ENCODE measurements at regions not wholly inside any gene's neighbourhood (a gene's known extent, or its start where the extent isn't known, plus 50 kb on each side); places are given as distances from the start of the nearest gene placed in this dataset.

GRCh38 chr20:6692566-6693173 is 74.8 kb upstream of the BMP2 start:
- Histone ChIP-seq H3K27ac (no peak overlapping the region), H3K4me3 (no peak overlapping the region), H3K36me3 (no peaks in the 10 kb centered on the region), H3K4me1 (peaks cover 5% of the 10 kb centered on the region), H3K9me3 (no peaks in the 10 kb centered on the region), H3K27me3 (no peaks in the 10 kb centered on the region)
- no peak for DNase-seq (ENCODE audit: low spot score in 2 of 2)
- WGBS: 64% methylated on average over 10 of the region's 10 CpGs
- TF ChIP-seq EP300 (IDR thresholded peaks at IDR 0.05): no peak
- TF ChIP-seq POLR2AphosphoS5 (IDR thresholded peaks at IDR 0.05): no peak
- TF ChIP-seq POLR2A (IDR thresholded peaks at IDR 0.05): no peak
- TF ChIP-seq, protein P1, sequence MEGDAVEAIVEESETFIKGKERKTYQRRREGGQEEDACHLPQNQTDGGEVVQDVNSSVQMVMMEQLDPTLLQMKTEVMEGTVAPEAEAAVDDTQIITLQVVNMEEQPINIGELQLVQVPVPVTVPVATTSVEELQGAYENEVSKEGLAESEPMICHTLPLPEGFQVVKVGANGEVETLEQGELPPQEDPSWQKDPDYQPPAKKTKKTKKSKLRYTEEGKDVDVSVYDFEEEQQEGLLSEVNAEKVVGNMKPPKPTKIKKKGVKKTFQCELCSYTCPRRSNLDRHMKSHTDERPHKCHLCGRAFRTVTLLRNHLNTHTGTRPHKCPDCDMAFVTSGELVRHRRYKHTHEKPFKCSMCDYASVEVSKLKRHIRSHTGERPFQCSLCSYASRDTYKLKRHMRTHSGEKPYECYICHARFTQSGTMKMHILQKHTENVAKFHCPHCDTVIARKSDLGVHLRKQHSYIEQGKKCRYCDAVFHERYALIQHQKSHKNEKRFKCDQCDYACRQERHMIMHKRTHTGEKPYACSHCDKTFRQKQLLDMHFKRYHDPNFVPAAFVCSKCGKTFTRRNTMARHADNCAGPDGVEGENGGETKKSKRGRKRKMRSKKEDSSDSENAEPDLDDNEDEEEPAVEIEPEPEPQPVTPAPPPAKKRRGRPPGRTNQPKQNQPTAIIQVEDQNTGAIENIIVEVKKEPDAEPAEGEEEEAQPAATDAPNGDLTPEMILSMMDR (IDR thresholded peaks at IDR 0.05): no peak

GRCh38 chr20:6691516-6691915 is 76.0 kb upstream of the BMP2 start:
- no peak overlapping the region for H3K27ac ChIP-seq
- TF ChIP-seq POLR2AphosphoS5 (IDR thresholded peaks at IDR 0.05) (no peak), POLR2A (IDR thresholded peaks at IDR 0.05) (no peak), EP300 (IDR thresholded peaks at IDR 0.05) (no peak)
- TF ChIP-seq, protein P1 (IDR thresholded peaks at IDR 0.05): no peak
- H3K36me3 ChIP-seq: no peaks in the 10 kb centered on the region
- H3K4me1 ChIP-seq: peaks cover 5% of the 10 kb centered on the region
- DNase-seq (ENCODE audit: low spot score in 2 of 2): no peak
- WGBS: 92% methylated on average over 4 of the region's 4 CpGs
- H3K27me3 ChIP-seq: no peaks in the 10 kb centered on the region
- H3K4me3 ChIP-seq: no peak overlapping the region
- no peaks in the 10 kb centered on the region for H3K9me3 ChIP-seq

GRCh38 chr20:6689339-6689973 is 78.0 kb upstream of the BMP2 start:
- Histone ChIP-seq H3K4me1 (peaks cover 5% of the 10 kb centered on the region), H3K4me3 (no peak overlapping the region), H3K27ac (no peak overlapping the region), H3K9me3 (no peaks in the 10 kb centered on the region), H3K27me3 (no peaks in the 10 kb centered on the region), H3K36me3 (no peaks in the 10 kb centered on the region)
- DNase-seq (ENCODE audit: low spot score in 2 of 2): no peak
- WGBS: 82% methylated on average over 7 of the region's 7 CpGs
- TF ChIP-seq EP300 (IDR thresholded peaks at IDR 0.05) (no peak), POLR2AphosphoS5 (IDR thresholded peaks at IDR 0.05) (no peak), POLR2A (IDR thresholded peaks at IDR 0.05) (no peak)
- TF ChIP-seq, protein P1 (IDR thresholded peaks at IDR 0.05): no peak

DNA sequence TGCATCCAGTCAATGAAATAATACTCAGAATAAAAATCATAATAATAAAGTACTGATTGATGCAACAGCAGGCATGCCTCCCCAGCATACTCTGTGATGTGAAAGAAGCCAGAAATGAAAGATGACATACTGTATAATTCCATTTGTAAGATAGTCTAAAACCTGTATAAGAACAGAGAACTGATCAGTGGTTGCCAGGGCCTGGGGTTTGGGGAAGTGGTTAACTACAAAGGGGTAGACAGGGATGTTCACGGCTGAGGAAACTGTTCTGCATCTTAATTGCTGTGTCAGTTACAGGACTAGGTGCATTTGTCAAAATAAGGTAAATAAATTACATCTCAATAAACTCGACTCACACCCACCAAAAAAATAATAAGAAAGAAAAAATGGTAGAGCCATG is 81.3 kb upstream of the BMP2 start:
- Histone ChIP-seq H3K4me1 (no peaks in the 10 kb centered on the region), H3K4me3 (no peak overlapping the region), H3K36me3 (no peaks in the 10 kb centered on the region), H3K9me3 (no peaks in the 10 kb centered on the region), H3K27me3 (no peaks in the 10 kb centered on the region), H3K27ac (no peak overlapping the region)
- TF ChIP-seq POLR2AphosphoS5 (IDR thresholded peaks at IDR 0.05) (no peak), POLR2A (IDR thresholded peaks at IDR 0.05) (no peak), EP300 (IDR thresholded peaks at IDR 0.05) (no peak)
- TF ChIP-seq, protein P1 (IDR thresholded peaks at IDR 0.05): no peak
- no peak for DNase-seq (ENCODE audit: low spot score in 2 of 2)
- 72% methylated on average over 2 of the region's 2 CpGs for WGBS

DNA sequence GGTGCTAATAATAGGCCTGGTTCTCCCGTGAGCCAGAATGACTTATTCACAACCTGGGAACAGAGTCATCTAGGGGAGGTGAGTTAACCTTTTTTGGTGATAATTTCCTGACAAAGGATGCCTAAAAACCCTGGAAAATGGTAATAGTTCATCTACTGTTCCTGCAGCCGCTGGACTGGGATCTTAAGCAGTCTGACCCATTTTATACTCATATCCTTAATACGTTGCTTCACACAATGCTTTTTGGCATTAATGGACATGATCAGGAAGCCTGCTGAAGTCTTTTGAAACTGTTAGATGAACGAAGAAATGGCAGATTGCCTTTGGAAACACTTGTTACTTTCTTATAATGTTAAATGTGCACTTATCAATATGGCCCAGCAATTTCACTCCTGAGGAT is 81.9 kb upstream of the BMP2 start:
- no peaks in the 10 kb centered on the region for H3K27me3 ChIP-seq
- H3K36me3 ChIP-seq: no peaks in the 10 kb centered on the region
- DNase-seq (ENCODE audit: low spot score in 2 of 2): no peak
- H3K9me3 ChIP-seq: no peaks in the 10 kb centered on the region
- H3K27ac ChIP-seq: no peak overlapping the region
- no peaks in the 10 kb centered on the region for H3K4me1 ChIP-seq
- no peak overlapping the region for H3K4me3 ChIP-seq
- 82% methylated on average over 4 of the region's 4 CpGs for WGBS
- TF ChIP-seq POLR2A (IDR thresholded peaks at IDR 0.05) (no peak), POLR2AphosphoS5 (IDR thresholded peaks at IDR 0.05) (no peak), EP300 (IDR thresholded peaks at IDR 0.05) (no peak)

Measured in suprapubic skin (tissue), 4 donors.